MCF 10A (cell line): ENCODE measurements at regions not wholly inside any gene's neighbourhood (a gene's known extent, or its start where the extent isn't known, plus 50 kb on each side); places are given as distances from the start of the nearest gene placed in this dataset.
"Not testable (repeated sequence)": the region's sequence is repeated elsewhere in the genome, so short reads cannot be mapped to it uniquely, and the experiment has no call there.

Source experiments
- BruUV-seq: library from RNA; stranded (reverse); fragments of 400-500 nt; replicated peaks from 2 replicates; lab custom pipeline; 2021; lab: Mats Ljungman, UMichigan
- CTCF ChIA-PET: fragments of 300-600 bp; sonication (Branson Sonifier 250); formaldehyde crosslinking; extraction: SDS; loops from one replicate; lab custom pipeline; 2021; ENCODE audit warnings: antibody characterized with exemption, inconsistent platforms; lab: Yijun Ruan, JAX
- POLR2A ChIA-PET: fragments of 300-600, 350-650 bp; sonication (Branson Sonifier 250); formaldehyde crosslinking; extraction: SDS; loops from one replicate; lab custom pipeline; 2020; ENCODE audit warnings: antibody characterized with exemption, inconsistent platforms; lab: Yijun Ruan, JAX
- DNase-seq: peaks from one replicate; pipeline ENCODE4 v3.0.0-alpha.2; 2018; ENCODE audit not compliant: unreplicated experiment
- H3K27ac Mint-ChIP-seq: one replicate; pipeline ENCODE4 v1.8.0; 2022; ENCODE audit warnings: mild to moderate bottlenecking, low read depth, mixed read lengths; ENCODE audit not compliant: unreplicated experiment
- H3K27me3 Mint-ChIP-seq: one replicate; pipeline ENCODE4 v1.8.0; 2022; ENCODE audit warnings: mixed read lengths; ENCODE audit not compliant: insufficient read depth, unreplicated experiment
- H3K36me3 Mint-ChIP-seq: one replicate; pipeline ENCODE4 v1.8.0; 2022; ENCODE audit warnings: mild to moderate bottlenecking, moderate library complexity, mixed read lengths; ENCODE audit not compliant: insufficient read depth, unreplicated experiment
- H3K4me1 Mint-ChIP-seq: one replicate; pipeline ENCODE4 v1.8.0; 2022; ENCODE audit warnings: mixed read lengths; ENCODE audit not compliant: insufficient read depth, unreplicated experiment
- H3K4me3 Mint-ChIP-seq: one replicate; pipeline ENCODE4 v1.8.0; 2022; ENCODE audit warnings: mild to moderate bottlenecking, moderate library complexity, mixed read lengths; ENCODE audit not compliant: unreplicated experiment
- H3K9me3 Mint-ChIP-seq: one replicate; pipeline ENCODE4 v1.8.0; 2022; ENCODE audit warnings: mixed read lengths; ENCODE audit not compliant: unreplicated experiment
- CTCF ChIP-seq: fragments of 200-600 bp; IDR thresholded peaks from one replicate; pipeline ENCODE4 v1.8.0; 2022; ENCODE audit warnings: antibody characterized with exemption, mild to moderate bottlenecking; ENCODE audit not compliant: unreplicated experiment
- intact Hi-C: fragments of 100-400 bp; cut with micrococcal nuclease; formaldehyde crosslinking; loops from 2 replicates; pipeline ENCODE4 v1.14.1; 2022

GRCh38 chr12:96107236-96107635, 71.8 kb upstream of the LTA4H start:
- H3K4me1 Mint-ChIP-seq, result no peaks in the 10 kb centered on the region
- no peak overlapping the region for H3K27ac Mint-ChIP-seq
- no peak for TF ChIP-seq CTCF
- no peak for DNase-seq
- H3K36me3 Mint-ChIP-seq, result no peaks in the 10 kb centered on the region
- no peak overlapping the region for H3K4me3 Mint-ChIP-seq
- no peaks in the 10 kb centered on the region for H3K27me3 Mint-ChIP-seq
- ChIA-PET POLR2A (no interaction called here), CTCF (no interaction called here)
- intact Hi-C loops, result no loop called here
- no peaks in the 10 kb centered on the region for H3K9me3 Mint-ChIP-seq
- BruUV-seq, result no TSS peak

- H3K4me1 Mint-ChIP-seq, result peaks cover 6% of the 10 kb centered on the region
- H3K27ac Mint-ChIP-seq, result no peak overlapping the region
- no peak overlapping the region for H3K4me3 Mint-ChIP-seq
- no peaks in the 10 kb centered on the region for H3K9me3 Mint-ChIP-seq
- H3K36me3 Mint-ChIP-seq, result no peaks in the 10 kb centered on the region
- intact Hi-C loops, result no loop called here
- peaks cover 8% of the 10 kb centered on the region for H3K27me3 Mint-ChIP-seq
- ChIA-PET POLR2A (no interaction called here), CTCF (interaction anchor here (0.6 kb wide), 1 partner anchor 318 kb away, joined by 3 read pairs; no protein-coding TSS in a partner anchor)
- no peak for DNase-seq
- no TSS peak for BruUV-seq
- TF ChIP-seq CTCF, result no peak
These were observed 72.9 kb upstream of the LTA4H start for GRCh38 chr12:96108321-96108720.

GRCh38 chr12:96108941-96109340, 73.6 kb upstream of the LTA4H start:
- CTCF ChIA-PET, result interaction anchor here (0.6 to 1.1 kb wide), 3 partner anchors 24 to 319 kb away, joined by 3 read pairs; no protein-coding TSS in a partner anchor
- intact Hi-C loops, H3K4me3 Mint-ChIP-seq, H3K4me1 Mint-ChIP-seq, H3K36me3 Mint-ChIP-seq, DNase-seq, H3K27ac Mint-ChIP-seq, H3K9me3 Mint-ChIP-seq, BruUV-seq, POLR2A ChIA-PET: not testable (repeated sequence)
- H3K27me3 Mint-ChIP-seq, result peaks cover 12% of the 10 kb centered on the region

GRCh38 chr12:96112733-96113132, 77.3 kb upstream of the LTA4H start:
- Mint-ChIP-seq H3K27ac (no peak overlapping the region), H3K36me3 (no peaks in the 10 kb centered on the region), H3K27me3 (peaks cover 12% of the 10 kb centered on the region), H3K4me1 (peaks cover 6% of the 10 kb centered on the region), H3K9me3 (no peaks in the 10 kb centered on the region), H3K4me3 (no peak overlapping the region)
- DNase-seq, result no peak
- POLR2A ChIA-PET, result no interaction called here
- intact Hi-C loops, result no loop called here
- BruUV-seq, result no TSS peak
- CTCF ChIA-PET, result no interaction called here
- no peak for TF ChIP-seq CTCF

DNA sequence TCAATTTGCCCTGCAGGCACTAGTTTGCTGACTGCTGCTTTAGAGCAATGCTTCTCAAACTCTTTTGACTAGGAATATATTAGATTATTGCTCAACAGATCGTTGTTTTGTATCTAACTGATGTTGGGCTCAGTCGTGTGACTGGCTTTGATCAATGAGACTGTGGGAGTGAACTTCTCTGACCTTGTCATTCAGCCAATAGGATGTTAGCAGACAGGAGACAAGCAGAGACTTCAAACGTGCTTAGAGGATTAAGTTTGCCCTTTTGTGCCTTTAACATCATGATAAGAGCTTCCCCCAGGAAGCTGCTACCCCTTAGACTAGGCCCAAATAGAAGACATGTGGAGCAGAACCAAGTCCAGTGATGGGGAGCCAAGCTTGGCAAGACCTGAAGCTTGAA, 76.7 kb upstream of the ELK3 start:
- Mint-ChIP-seq H3K27ac (no peak overlapping the region), H3K36me3 (no peaks in the 10 kb centered on the region), H3K9me3 (no peaks in the 10 kb centered on the region), H3K4me1 (peaks cover 6% of the 10 kb centered on the region), H3K27me3 (peaks cover 12% of the 10 kb centered on the region), H3K4me3 (no peak overlapping the region)
- no peak for DNase-seq
- ChIA-PET CTCF (interaction anchor here (0.7 kb wide), 2 partner anchors 98 to 651 kb away, joined by 3 to 5 read pairs; no protein-coding TSS in a partner anchor), POLR2A (no interaction called here)
- intact Hi-C loops, result no loop called here
- BruUV-seq, result no TSS peak
- TF ChIP-seq CTCF, result no peak
